ENCODE measurements at regions not wholly inside any gene's neighbourhood (a gene's known extent, or its start where the extent isn't known, plus 50 kb on each side); places are given as distances from the start of the nearest gene placed in this dataset.
"Not testable (repeated sequence)": the region's sequence is repeated elsewhere in the genome, so short reads cannot be mapped to it uniquely, and the experiment has no call there.

- H3K4me2 ChIP-seq (ENCODE audit: insufficient read depth, low read length), result no peak overlapping the region
- no peak for TF ChIP-seq CTCF (IDR thresholded peaks at IDR 0.05; ENCODE audit: extremely low read depth, low read depth, low read length)
- no peaks in the 10 kb centered on the region for H3K4me1 ChIP-seq (ENCODE audit: insufficient read depth, low read length)
- no peak for DNase-seq (ENCODE audit: insufficient read length, low spot score, missing footprints)
- H3K27ac ChIP-seq (ENCODE audit: low read depth, low read length), result no peak overlapping the region
- no peaks in the 10 kb centered on the region for H3K9me3 ChIP-seq (ENCODE audit: low read depth, low read length)
- H3K79me2 ChIP-seq (ENCODE audit: insufficient read depth, low read length), result no peaks in the 10 kb centered on the region
- no peaks in the 10 kb centered on the region for H4K20me1 ChIP-seq (ENCODE audit: insufficient read depth, low read length)
- H2AFZ ChIP-seq (ENCODE audit: low read length), result no peak overlapping the region
- H3K36me3 ChIP-seq (ENCODE audit: insufficient read depth, low read length), result no peaks in the 10 kb centered on the region
- no peak overlapping the region for H3K4me3 ChIP-seq (ENCODE audit: insufficient read depth, low read length)
- H3K27me3 ChIP-seq (ENCODE audit: insufficient read depth, low read length), result no peaks in the 10 kb centered on the region
Observed at GRCh38 chr1:5119366-5120234, 465.2 kb downstream of the AJAP1 start.

GRCh38 chr1:5118771-5119170 lies 464.4 kb downstream of the AJAP1 start:
- not testable (repeated sequence) for H4K20me1 ChIP-seq (ENCODE audit: insufficient read depth, low read length); H3K27ac ChIP-seq (ENCODE audit: low read depth, low read length); H3K27me3 ChIP-seq (ENCODE audit: insufficient read depth, low read length); H2AFZ ChIP-seq (ENCODE audit: low read length); H3K36me3 ChIP-seq (ENCODE audit: insufficient read depth, low read length); DNase-seq (ENCODE audit: insufficient read length, low spot score, missing footprints); H3K4me1 ChIP-seq (ENCODE audit: insufficient read depth, low read length); H3K79me2 ChIP-seq (ENCODE audit: insufficient read depth, low read length); H3K9me3 ChIP-seq (ENCODE audit: low read depth, low read length); H3K4me3 ChIP-seq (ENCODE audit: insufficient read depth, low read length); H3K4me2 ChIP-seq (ENCODE audit: insufficient read depth, low read length)

- H3K4me2 ChIP-seq (ENCODE audit: insufficient read depth, low read length); H3K79me2 ChIP-seq (ENCODE audit: insufficient read depth, low read length); H2AFZ ChIP-seq (ENCODE audit: low read length); H4K20me1 ChIP-seq (ENCODE audit: insufficient read depth, low read length); H3K36me3 ChIP-seq (ENCODE audit: insufficient read depth, low read length); H3K4me3 ChIP-seq (ENCODE audit: insufficient read depth, low read length); DNase-seq (ENCODE audit: insufficient read length, low spot score, missing footprints); H3K27ac ChIP-seq (ENCODE audit: low read depth, low read length); H3K4me1 ChIP-seq (ENCODE audit: insufficient read depth, low read length); H3K27me3 ChIP-seq (ENCODE audit: insufficient read depth, low read length); H3K9me3 ChIP-seq (ENCODE audit: low read depth, low read length): not testable (repeated sequence)
Observed at GRCh38 chr1:5118292-5118691, 463.9 kb downstream of the AJAP1 start.

GRCh38 chr1:5111581-5111980 lies 457.2 kb downstream of the AJAP1 start:
- Histone ChIP-seq H3K36me3 (ENCODE audit: insufficient read depth, low read length) (no peaks in the 10 kb centered on the region), H3K27ac (ENCODE audit: low read depth, low read length) (no peak overlapping the region), H3K4me1 (ENCODE audit: insufficient read depth, low read length) (no peaks in the 10 kb centered on the region), H3K4me2 (ENCODE audit: insufficient read depth, low read length) (no peak overlapping the region), H3K79me2 (ENCODE audit: insufficient read depth, low read length) (no peaks in the 10 kb centered on the region), H2AFZ (ENCODE audit: low read length) (no peak overlapping the region), H3K27me3 (ENCODE audit: insufficient read depth, low read length) (no peaks in the 10 kb centered on the region), H3K9me3 (ENCODE audit: low read depth, low read length) (peaks cover 3% of the 10 kb centered on the region), H4K20me1 (ENCODE audit: insufficient read depth, low read length) (no peaks in the 10 kb centered on the region), H3K4me3 (ENCODE audit: insufficient read depth, low read length) (no peak overlapping the region)
- DNase-seq (ENCODE audit: insufficient read length, low spot score, missing footprints), result no peak
- TF ChIP-seq CTCF (IDR thresholded peaks at IDR 0.05; ENCODE audit: extremely low read depth, low read depth, low read length), result no peak

GRCh38 chr1:5110508-5110907 lies 456.1 kb downstream of the AJAP1 start:
- Histone ChIP-seq H2AFZ (ENCODE audit: low read length) (no peak overlapping the region), H3K27ac (ENCODE audit: low read depth, low read length) (no peak overlapping the region), H3K36me3 (ENCODE audit: insufficient read depth, low read length) (no peaks in the 10 kb centered on the region), H3K4me1 (ENCODE audit: insufficient read depth, low read length) (no peaks in the 10 kb centered on the region), H3K79me2 (ENCODE audit: insufficient read depth, low read length) (no peaks in the 10 kb centered on the region), H3K4me3 (ENCODE audit: insufficient read depth, low read length) (no peak overlapping the region), H4K20me1 (ENCODE audit: insufficient read depth, low read length) (no peaks in the 10 kb centered on the region), H3K4me2 (ENCODE audit: insufficient read depth, low read length) (no peak overlapping the region), H3K27me3 (ENCODE audit: insufficient read depth, low read length) (no peaks in the 10 kb centered on the region), H3K9me3 (ENCODE audit: low read depth, low read length) (peaks cover 3% of the 10 kb centered on the region)
- no peak for DNase-seq (ENCODE audit: insufficient read length, low spot score, missing footprints)
- no peak for TF ChIP-seq CTCF (IDR thresholded peaks at IDR 0.05; ENCODE audit: extremely low read depth, low read depth, low read length)
